Mesodermal cell (in vitro differentiated cells): ENCODE measurements at regions not wholly inside any gene's neighbourhood (a gene's known extent, or its start where the extent isn't known, plus 50 kb on each side); places are given as distances from the start of the nearest gene placed in this dataset.
"Not testable (repeated sequence)": the region's sequence is repeated elsewhere in the genome, so short reads cannot be mapped to it uniquely, and the experiment has no call there.

ENCODE experiments used
- H3K27ac ChIP-seq: 2 replicates; pipeline ENCODE4 v1.7.0; 2013; ENCODE audit warnings: mild to moderate bottlenecking, low read depth, low read length, moderate library complexity; ENCODE audit not compliant: severe bottlenecking
- H3K36me3 ChIP-seq: 2 replicates; pipeline ENCODE4 v1.7.1; 2013; ENCODE audit warnings: mild to moderate bottlenecking, low read length, moderate library complexity; ENCODE audit not compliant: control insufficient read depth, insufficient read depth
- H3K4me1 ChIP-seq: one replicate; pipeline ENCODE4 v1.7.1; 2013; ENCODE audit warnings: mild to moderate bottlenecking, low read length; ENCODE audit not compliant: insufficient read depth, control insufficient read depth, poor library complexity, severe bottlenecking
- H3K4me3 ChIP-seq: 2 replicates; pipeline ENCODE4 v1.7.0; 2013; ENCODE audit warnings: low read length, control low read depth, mild to moderate bottlenecking; ENCODE audit not compliant: insufficient read depth, poor library complexity, severe bottlenecking; ENCODE audit errors: extremely low read depth
- H3K9me3 ChIP-seq: 2 replicates; pipeline ENCODE4 v1.7.1; 2013; ENCODE audit warnings: mild to moderate bottlenecking, low read length, moderate library complexity; ENCODE audit not compliant: control insufficient read depth
- WGBS, 2 experiments: methylation state at CpG; one replicate each; pipeline ENCODE4 v1.1.5; 2013; ENCODE audit warnings: missing lambda C conversion rate in 2 of 2; ENCODE audit not compliant: insufficient coverage in 2 of 2; 5-methylcytosine and 5-hydroxymethylcytosine counted together

GRCh38 chr20:7147220-7147601 lies 379.7 kb downstream of the BMP2 start:
- Histone ChIP-seq H3K4me3 (no peak overlapping the region), H3K36me3 (no peaks in the 10 kb centered on the region), H3K27ac (no peak overlapping the region), H3K9me3 (no peaks in the 10 kb centered on the region), H3K4me1 (peaks cover 15% of the 10 kb centered on the region)
- 52 to 60% methylated on average over 2 of the region's 4 CpGs for WGBS, 2 experiments

GRCh38 chr20:7151676-7152470 lies 384.4 kb downstream of the BMP2 start:
- peaks cover 18% of the 10 kb centered on the region for H3K4me1 ChIP-seq
- H3K9me3 ChIP-seq = no peaks in the 10 kb centered on the region
- H3K27ac ChIP-seq = no peak overlapping the region
- WGBS, 2 experiments = no CpG with 5 or more reads among the region's 2 CpGs
- H3K36me3 ChIP-seq = no peaks in the 10 kb centered on the region
- no peak overlapping the region for H3K4me3 ChIP-seq

- WGBS, 2 experiments = 89 to 96% methylated on average over 3 to 4 of the region's 4 CpGs
- H3K4me1 ChIP-seq = peaks cover 8% of the 10 kb centered on the region
- no peak overlapping the region for H3K27ac ChIP-seq
- H3K4me3 ChIP-seq = no peak overlapping the region
- H3K9me3 ChIP-seq = no peaks in the 10 kb centered on the region
- H3K36me3 ChIP-seq = no peaks in the 10 kb centered on the region
Observed at GRCh38 chr20:7155282-7155681, 387.8 kb downstream of the BMP2 start.

- Histone ChIP-seq H3K4me1 (peaks cover 8% of the 10 kb centered on the region), H3K4me3 (no peak overlapping the region), H3K36me3 (no peaks in the 10 kb centered on the region), H3K9me3 (no peaks in the 10 kb centered on the region), H3K27ac (no peak overlapping the region)
- 88% methylated on average over 1 of the region's 2 CpGs; no CpG with 5 or more reads in 1 of the 2 experiments for WGBS, 2 experiments
Observed at GRCh38 chr20:7155794-7156193, 388.3 kb downstream of the BMP2 start.

GRCh38 chr20:7159903-7160302 lies 392.4 kb downstream of the BMP2 start:
- Histone ChIP-seq H3K9me3 (peaks cover 4% of the 10 kb centered on the region), H3K4me3 (no peak overlapping the region), H3K27ac (no peak overlapping the region), H3K36me3 (no peaks in the 10 kb centered on the region), H3K4me1 (no peaks in the 10 kb centered on the region)

- Histone ChIP-seq H3K9me3 (peaks cover 4% of the 10 kb centered on the region), H3K27ac (no peak overlapping the region), H3K36me3 (no peaks in the 10 kb centered on the region), H3K4me1 (no peaks in the 10 kb centered on the region), H3K4me3 (no peak overlapping the region)
Observed at GRCh38 chr20:7161690-7162089, 394.2 kb downstream of the BMP2 start.

- Histone ChIP-seq H3K36me3 (no peaks in the 10 kb centered on the region), H3K4me1 (no peaks in the 10 kb centered on the region), H3K27ac (no peak overlapping the region), H3K9me3 (peaks cover 5% of the 10 kb centered on the region), H3K4me3 (no peak overlapping the region)
- no CpG with 5 or more reads among the region's 1 CpG for WGBS, 2 experiments
Observed at GRCh38 chr20:7171911-7172310, 404.4 kb downstream of the BMP2 start.

GRCh38 chr20:7174554-7174953 lies 407.1 kb downstream of the BMP2 start:
- Histone ChIP-seq H3K36me3 (no peaks in the 10 kb centered on the region), H3K4me3 (no peak overlapping the region), H3K4me1 (no peaks in the 10 kb centered on the region), H3K27ac (no peak overlapping the region), H3K9me3 (peaks cover 7% of the 10 kb centered on the region)
- no CpG with 5 or more reads among the region's 2 CpGs for WGBS, 2 experiments

GRCh38 chr20:7175827-7176226 lies 408.3 kb downstream of the BMP2 start:
- 80% methylated on average over 1 of the region's 1 CpG; no CpG with 5 or more reads in 1 of the 2 experiments for whole genome bisulfite sequencing, 2 experiments

GRCh38 chr20:7178004-7178403 lies 410.5 kb downstream of the BMP2 start:
- Histone ChIP-seq H3K4me1 (no peaks in the 10 kb centered on the region), H3K9me3 (peaks cover 7% of the 10 kb centered on the region), H3K4me3 (no peak overlapping the region), H3K27ac (no peak overlapping the region), H3K36me3 (no peaks in the 10 kb centered on the region)
- 100% methylated on average over 1 of the region's 2 CpGs for WGBS, 2 experiments

More at GRCh38 chr20:7175827-7176226, 408.3 kb downstream of the BMP2 start:
- H3K9me3 ChIP-seq, H3K4me3 ChIP-seq, H3K4me1 ChIP-seq, H3K36me3 ChIP-seq, H3K27ac ChIP-seq: not testable (repeated sequence)

- Histone ChIP-seq H3K27ac (no peak overlapping the region), H3K4me1 (no peaks in the 10 kb centered on the region), H3K36me3 (no peaks in the 10 kb centered on the region), H3K9me3 (peaks cover 7% of the 10 kb centered on the region), H3K4me3 (no peak overlapping the region)
- WGBS, 2 experiments = 80 to 85% methylated on average over 4 of the region's 4 CpGs
Observed at GRCh38 chr20:7180256-7181045, 413.0 kb downstream of the BMP2 start.
